ENCODE measurements at regions not wholly inside any gene's neighbourhood (a gene's known extent, or its start where the extent isn't known, plus 50 kb on each side); places are given as distances from the start of the nearest gene placed in this dataset.

- no peak for DNase-seq (ENCODE audit: extremely low read depth, insufficient read length)
- H3K36me3 ChIP-seq (ENCODE audit: control insufficient read depth, insufficient read depth, low read length) = no peaks in the 10 kb centered on the region
- H3K27me3 ChIP-seq (replicated peaks; ENCODE audit: control insufficient read depth, insufficient read depth, low read length) = no peaks in the 10 kb centered on the region
- no peak overlapping the region for H3K4me3 ChIP-seq (replicated peaks; ENCODE audit: low read depth, low read length)
- TF ChIP-seq CTCF (IDR thresholded peaks at IDR 0.05; ENCODE audit: insufficient read depth, low read length, poor library complexity, severe bottlenecking) = no peak
Measured at GRCh38 chr6:30801950-30802349, 57.6 kb upstream of the IER3 start.

- Histone ChIP-seq H3K27me3 (replicated peaks; ENCODE audit: control insufficient read depth, insufficient read depth, low read length) (no peaks in the 10 kb centered on the region), H3K4me3 (replicated peaks; ENCODE audit: low read depth, low read length) (no peak overlapping the region), H3K36me3 (ENCODE audit: control insufficient read depth, insufficient read depth, low read length) (no peaks in the 10 kb centered on the region)
- no peak for DNase-seq (ENCODE audit: extremely low read depth, insufficient read length)
- TF ChIP-seq CTCF (IDR thresholded peaks at IDR 0.05; ENCODE audit: insufficient read depth, low read length, poor library complexity, severe bottlenecking) = no peak
Measured at GRCh38 chr6:30800871-30801270, 56.5 kb upstream of the IER3 start.

- Histone ChIP-seq H3K27me3 (replicated peaks; ENCODE audit: control insufficient read depth, insufficient read depth, low read length) (no peaks in the 10 kb centered on the region), H3K36me3 (ENCODE audit: control insufficient read depth, insufficient read depth, low read length) (no peaks in the 10 kb centered on the region), H3K4me3 (replicated peaks; ENCODE audit: low read depth, low read length) (no peak overlapping the region)
- TF ChIP-seq CTCF (IDR thresholded peaks at IDR 0.05; ENCODE audit: insufficient read depth, low read length, poor library complexity, severe bottlenecking) = no peak
- DNase-seq (ENCODE audit: extremely low read depth, insufficient read length) = no peak
Measured at GRCh38 chr6:30799210-30799609, 54.9 kb upstream of the IER3 start.

GRCh38 chr6:30798494-30798893 lies 54.1 kb upstream of the IER3 start:
- TF ChIP-seq CTCF (IDR thresholded peaks at IDR 0.05; ENCODE audit: insufficient read depth, low read length, poor library complexity, severe bottlenecking) = no peak
- Histone ChIP-seq H3K36me3 (ENCODE audit: control insufficient read depth, insufficient read depth, low read length) (no peaks in the 10 kb centered on the region), H3K4me3 (replicated peaks; ENCODE audit: low read depth, low read length) (no peak overlapping the region), H3K27me3 (replicated peaks; ENCODE audit: control insufficient read depth, insufficient read depth, low read length) (no peaks in the 10 kb centered on the region)
- no peak for DNase-seq (ENCODE audit: extremely low read depth, insufficient read length)

- no peak for TF ChIP-seq CTCF (IDR thresholded peaks at IDR 0.05; ENCODE audit: insufficient read depth, low read length, poor library complexity, severe bottlenecking)
- H3K4me3 ChIP-seq (replicated peaks; ENCODE audit: low read depth, low read length) = no peak overlapping the region
- H3K27me3 ChIP-seq (replicated peaks; ENCODE audit: control insufficient read depth, insufficient read depth, low read length) = no peaks in the 10 kb centered on the region
- no peaks in the 10 kb centered on the region for H3K36me3 ChIP-seq (ENCODE audit: control insufficient read depth, insufficient read depth, low read length)
- DNase-seq (ENCODE audit: extremely low read depth, insufficient read length) = no peak
Measured at GRCh38 chr6:30795549-30796293, 51.4 kb upstream of the IER3 start.
